SK-N-SH (cell line): ENCODE measurements at regions not wholly inside any gene's neighbourhood (a gene's known extent, or its start where the extent isn't known, plus 50 kb on each side); places are given as distances from the start of the nearest gene placed in this dataset.

Experiments used
- CTCF ChIA-PET: fragments of 300-600, 350-600 bp; formaldehyde crosslinking; extraction: SDS; loops from one replicate; lab custom pipeline; 2021; lab: Yijun Ruan, JAX
- POLR2A ChIA-PET: fragments of 350-600 bp; sonication (Branson Sonifier 250); formaldehyde crosslinking; extraction: SDS; loops from one replicate; lab custom pipeline; 2020; ENCODE audit warnings: antibody characterized with exemption, inconsistent platforms; lab: Yijun Ruan, JAX
- DNase-seq: peaks from one replicate; pipeline ENCODE4 v3.0.0; 2012
- H2AFZ ChIP-seq: fragments of 200-600 bp; sonication (generic); 2 replicates; pipeline ENCODE4 v1.8.1; 2016; ENCODE audit warnings: antibody characterized with exemption, mild to moderate bottlenecking, low read depth
- H3F3A ChIP-seq: fragments of 200-600 bp; sonication (generic); replicated peaks from 2 replicates; pipeline ENCODE3; 2016; ENCODE audit warnings: antibody characterized with exemption, mild to moderate bottlenecking; ENCODE audit not compliant: insufficient read depth
- H3K27ac ChIP-seq, 2 experiments: fragments of 200-500 bp in 1 of 2; fragments of 200-600 bp in 1 of 2; sonication (Bioruptor generic) in 1 of 2; sonication (generic), shearing (Covaris generic) in 1 of 2; 2 replicates each; pipeline versions ENCODE4 v1.5.1 to v1.6.1; 2014 to 2016; ENCODE audit warnings: low read depth in 2 of 2, inconsistent platforms in 1 of 2, low read length in 1 of 2, mild to moderate bottlenecking in 1 of 2, mixed read lengths in 1 of 2
- H3K27me3 ChIP-seq: fragments of 200-600 bp; sonication (generic), shearing (Covaris generic); 2 replicates; pipeline ENCODE4 v1.6.1; 2016; ENCODE audit warnings: mixed run types; ENCODE audit not compliant: insufficient read depth
- H3K36me3 ChIP-seq, 2 experiments: fragments of 200-500 bp in 1 of 2; fragments of 200-600 bp in 1 of 2; sonication (Bioruptor generic) in 1 of 2; sonication (generic) in 1 of 2; replicated peaks in 1 of 2; 2 replicates each; pipeline versions ENCODE3 to v1.5.1; 2014 to 2016; ENCODE audit warnings: low read length in 1 of 2, mild to moderate bottlenecking in 1 of 2; ENCODE audit not compliant: insufficient read depth in 2 of 2, control insufficient read depth in 1 of 2
- H3K4me1 ChIP-seq, 2 experiments: fragments of 200-500 bp in 1 of 2; fragments of 200-600 bp in 1 of 2; sonication (Bioruptor generic) in 1 of 2; sonication (generic), shearing (Covaris generic) in 1 of 2; 2 replicates each; pipeline versions ENCODE4 v1.5.1 to v1.6.1; 2014 to 2016; ENCODE audit warnings: low read depth in 1 of 2, low read length in 1 of 2, mixed run types in 1 of 2; ENCODE audit not compliant: insufficient read depth in 2 of 2, control insufficient read depth in 1 of 2
- H3K4me2 ChIP-seq: fragments of 200-600 bp; sonication (generic), shearing (Covaris generic); 2 replicates; pipeline ENCODE4 v1.6.1; 2017; ENCODE audit warnings: mixed run types
- H3K4me3 ChIP-seq, 2 experiments: fragments of 200-500 bp in 1 of 2; fragments of 200-600 bp in 1 of 2; sonication (Bioruptor generic) in 1 of 2; sonication (generic), shearing (Covaris generic) in 1 of 2; 2 replicates each; pipeline versions ENCODE4 v1.5.1 to v1.8.1; 2014 to 2016; ENCODE audit warnings: low read depth in 2 of 2, inconsistent platforms in 1 of 2, low read length in 1 of 2, mild to moderate bottlenecking in 1 of 2, mixed read lengths in 1 of 2, moderate library complexity in 1 of 2
- H3K79me2 ChIP-seq: fragments of 200-600 bp; sonication (generic); 2 replicates; pipeline ENCODE4 v1.8.1; 2017; ENCODE audit warnings: mild to moderate bottlenecking; ENCODE audit not compliant: insufficient read depth
- H3K9ac ChIP-seq: fragments of 200-600 bp; sonication (generic); 2 replicates; pipeline ENCODE4 v1.6.1; 2017; ENCODE audit warnings: mixed run types
- H3K9me2 ChIP-seq: fragments of 200-600 bp; sonication (generic); 2 replicates; pipeline ENCODE4 v1.6.1; 2017; ENCODE audit warnings: mixed run types
- H3K9me3 ChIP-seq: fragments of 200-600 bp; sonication (generic); 2 replicates; pipeline ENCODE4 v1.6.1; 2017; ENCODE audit warnings: mixed run types, mild to moderate bottlenecking, moderate library complexity
- H4K20me1 ChIP-seq: fragments of 200-600 bp; sonication (generic); 2 replicates; pipeline ENCODE4 v1.6.1; 2017; ENCODE audit warnings: mild to moderate bottlenecking, mixed run types; ENCODE audit not compliant: insufficient read depth
- ELF1 ChIP-seq: IDR thresholded peaks from 2 replicates; pipeline ENCODE4 v1.4.0; 2012
- EP300 ChIP-seq, 2 experiments: IDR thresholded peaks; 2 replicates each; pipeline versions ENCODE4 v1.4.0 to v1.6.1; 2012; ENCODE audit warnings: borderline replicate concordance in 1 of 2, low read depth in 1 of 2, low read length in 1 of 2
- GATA2 ChIP-seq: sonication (generic); formaldehyde crosslinking; IDR thresholded peaks from 2 replicates; pipeline ENCODE4 v1.5.0; 2020; ENCODE audit warnings: mild to moderate bottlenecking, missing genetic modification reagents
- JUND ChIP-seq: IDR thresholded peaks from 2 replicates; pipeline ENCODE4 v1.4.0; 2012
- MEF2A ChIP-seq: IDR thresholded peaks from 2 replicates; pipeline ENCODE4 v1.4.0; 2012; ENCODE audit warnings: low read depth, borderline replicate concordance
- NRF1 ChIP-seq: IDR thresholded peaks from 2 replicates; pipeline ENCODE4 v1.6.1; 2012; ENCODE audit warnings: low read depth, mild to moderate bottlenecking, low read length
- RCOR1 ChIP-seq: fragments of 150-350 bp; IDR thresholded peaks from 2 replicates; pipeline ENCODE4 v1.6.1; 2017; ENCODE audit warnings: antibody characterized with exemption, low read length
- RFX5 ChIP-seq: IDR thresholded peaks from 2 replicates; pipeline ENCODE4 v1.6.1; 2012; ENCODE audit warnings: mild to moderate bottlenecking, improper control_type of control experiment, low read length
- SMC3 ChIP-seq: IDR thresholded peaks from 2 replicates; pipeline ENCODE4 v1.6.1; 2012; ENCODE audit warnings: low read depth, low read length, improper control_type of control experiment
- WGBS: methylation state at CpG from one replicate; pipeline ENCODE4 v1.1.6; 2017; ENCODE audit warnings: low lambda C conversion rate; 5-methylcytosine and 5-hydroxymethylcytosine counted together
- TF ChIP-seq, protein P1 (sequence below): fragments of 150-350 bp; IDR thresholded peaks from 2 replicates; pipeline ENCODE4 v1.6.1; 2017; ENCODE audit warnings: antibody characterized with exemption, low read length, low read depth, borderline replicate concordance
- TF ChIP-seq, protein P2 (sequence below): fragments of 150-350 bp; IDR thresholded peaks from 2 replicates; pipeline ENCODE4 v1.6.1; 2016; ENCODE audit warnings: mild to moderate bottlenecking, low read depth, low read length
- TF ChIP-seq, protein P3 (sequence below): IDR thresholded peaks from 2 replicates; pipeline ENCODE4; 2012

DNA sequence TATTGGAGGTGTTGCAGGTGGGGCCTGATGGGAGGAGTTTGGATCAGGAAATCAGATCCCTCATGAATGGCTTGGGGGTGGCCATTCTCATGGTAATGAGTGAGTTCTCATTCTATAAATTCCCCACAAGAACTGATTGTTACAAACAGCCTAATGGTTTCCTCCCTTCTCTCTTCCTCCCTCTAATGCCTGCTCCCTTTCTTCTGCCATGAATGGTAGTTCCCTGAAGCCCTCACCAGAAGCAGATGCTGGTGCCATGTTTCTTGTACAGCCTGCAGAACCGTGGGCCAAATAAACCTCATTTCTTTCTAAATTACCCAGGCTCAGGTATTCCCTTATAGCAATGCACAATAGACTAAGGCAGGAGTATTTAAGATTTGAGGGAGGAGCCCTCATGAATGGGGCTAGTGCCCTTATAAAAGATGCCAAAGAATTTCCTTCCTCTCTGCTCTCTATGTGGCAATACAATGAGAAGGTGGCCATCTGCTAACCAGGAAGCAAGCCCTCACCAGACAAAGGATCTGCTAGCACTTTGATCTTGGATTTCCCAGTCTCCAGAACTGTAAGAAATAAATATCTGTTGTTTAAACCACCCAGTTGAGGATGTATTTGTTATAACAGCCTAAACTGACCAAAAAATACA, 251.8 kb downstream of the ZEB2 start:
- 80% methylated on average over 1 of the region's 1 CpG for WGBS
- CTCF ChIA-PET: no interaction called here
- Histone ChIP-seq H3F3A (no peaks in the 10 kb centered on the region), H3K36me3 (no peaks in the 10 kb centered on the region), H3K9ac (no peak overlapping the region), H3K27me3 (no peaks in the 10 kb centered on the region), H3K4me2 (no peak overlapping the region), H3K27ac (no peak overlapping the region), H3K9me3 (no peaks in the 10 kb centered on the region), H3K9me2 (no peaks in the 10 kb centered on the region), H4K20me1 (no peaks in the 10 kb centered on the region), H3K4me1 (peaks cover 0 to 4% of the 10 kb centered on the region in 2 experiments; a peak in 1 of 4 replicates), H2AFZ (no peak overlapping the region), H3K4me3 (no peak overlapping the region), H3K79me2 (no peaks in the 10 kb centered on the region)
- no peak for DNase-seq
- POLR2A ChIA-PET: no interaction called here
- TF ChIP-seq ELF1: no peak
- TF ChIP-seq JUND: no peak
- TF ChIP-seq, protein P1, sequence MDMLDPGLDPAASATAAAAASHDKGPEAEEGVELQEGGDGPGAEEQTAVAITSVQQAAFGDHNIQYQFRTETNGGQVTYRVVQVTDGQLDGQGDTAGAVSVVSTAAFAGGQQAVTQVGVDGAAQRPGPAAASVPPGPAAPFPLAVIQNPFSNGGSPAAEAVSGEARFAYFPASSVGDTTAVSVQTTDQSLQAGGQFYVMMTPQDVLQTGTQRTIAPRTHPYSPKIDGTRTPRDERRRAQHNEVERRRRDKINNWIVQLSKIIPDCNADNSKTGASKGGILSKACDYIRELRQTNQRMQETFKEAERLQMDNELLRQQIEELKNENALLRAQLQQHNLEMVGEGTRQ: no peak
- TF ChIP-seq NRF1: no peak

DNA sequence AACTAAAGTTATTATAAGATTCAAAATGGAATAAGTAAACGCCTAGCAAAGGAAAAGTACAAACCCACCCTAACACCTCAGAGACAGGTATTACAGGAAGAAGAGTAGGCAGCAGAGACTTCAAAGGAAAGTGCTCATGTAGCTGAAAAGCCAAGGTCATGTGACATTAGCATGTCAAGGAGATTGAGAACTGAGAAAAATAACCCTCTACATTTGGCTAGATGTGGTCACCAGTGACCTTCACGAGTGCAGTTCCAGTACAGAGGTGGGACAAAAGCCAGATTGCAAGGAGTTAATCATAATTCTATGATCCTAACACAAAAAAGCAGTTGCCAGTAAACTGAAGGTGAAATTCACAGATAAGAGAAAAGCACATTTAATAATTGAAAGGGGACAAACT, 252.7 kb downstream of the ZEB2 start:
- Histone ChIP-seq H2AFZ (no peak overlapping the region), H3K9me3 (no peaks in the 10 kb centered on the region), H3K27ac (no peak overlapping the region), H3K9me2 (no peaks in the 10 kb centered on the region), H3K4me3 (no peak overlapping the region), H4K20me1 (no peaks in the 10 kb centered on the region), H3K4me2 (no peak overlapping the region), H3K9ac (no peak overlapping the region), H3K79me2 (no peaks in the 10 kb centered on the region), H3K36me3 (no peaks in the 10 kb centered on the region), H3K4me1 (peaks cover 0 to 4% of the 10 kb centered on the region in 2 experiments; a peak in 1 of 4 replicates), H3F3A (no peaks in the 10 kb centered on the region), H3K27me3 (no peaks in the 10 kb centered on the region)
- 86% methylated on average over 2 of the region's 2 CpGs for WGBS
- POLR2A ChIA-PET: no interaction called here
- TF ChIP-seq EP300 (IDR thresholded peaks at IDR 0.05; ENCODE audit: borderline replicate concordance in 1 of 2, low read depth in 1 of 2, low read length in 1 of 2): no peak
- TF ChIP-seq, protein P2, sequence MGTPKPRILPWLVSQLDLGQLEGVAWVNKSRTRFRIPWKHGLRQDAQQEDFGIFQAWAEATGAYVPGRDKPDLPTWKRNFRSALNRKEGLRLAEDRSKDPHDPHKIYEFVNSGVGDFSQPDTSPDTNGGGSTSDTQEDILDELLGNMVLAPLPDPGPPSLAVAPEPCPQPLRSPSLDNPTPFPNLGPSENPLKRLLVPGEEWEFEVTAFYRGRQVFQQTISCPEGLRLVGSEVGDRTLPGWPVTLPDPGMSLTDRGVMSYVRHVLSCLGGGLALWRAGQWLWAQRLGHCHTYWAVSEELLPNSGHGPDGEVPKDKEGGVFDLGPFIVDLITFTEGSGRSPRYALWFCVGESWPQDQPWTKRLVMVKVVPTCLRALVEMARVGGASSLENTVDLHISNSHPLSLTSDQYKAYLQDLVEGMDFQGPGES: no peak
- TF ChIP-seq RCOR1: no peak
- no peak for TF ChIP-seq GATA2
- TF ChIP-seq MEF2A: no peak
- TF ChIP-seq ELF1: no peak
- TF ChIP-seq, protein P3, sequence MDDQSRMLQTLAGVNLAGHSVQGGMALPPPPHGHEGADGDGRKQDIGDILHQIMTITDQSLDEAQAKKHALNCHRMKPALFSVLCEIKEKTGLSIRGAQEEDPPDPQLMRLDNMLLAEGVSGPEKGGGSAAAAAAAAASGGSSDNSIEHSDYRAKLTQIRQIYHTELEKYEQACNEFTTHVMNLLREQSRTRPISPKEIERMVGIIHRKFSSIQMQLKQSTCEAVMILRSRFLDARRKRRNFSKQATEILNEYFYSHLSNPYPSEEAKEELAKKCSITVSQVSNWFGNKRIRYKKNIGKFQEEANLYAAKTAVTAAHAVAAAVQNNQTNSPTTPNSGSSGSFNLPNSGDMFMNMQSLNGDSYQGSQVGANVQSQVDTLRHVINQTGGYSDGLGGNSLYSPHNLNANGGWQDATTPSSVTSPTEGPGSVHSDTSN: no peak
- TF ChIP-seq SMC3: no peak
- no peak for TF ChIP-seq RFX5
- DNase-seq: no peak
- CTCF ChIA-PET: no interaction called here
